Dedifferentiated amniotic fluid mesenchymal stem cell (primary cell): ENCODE measurements at regions not wholly inside any gene's neighbourhood (a gene's known extent, or its start where the extent isn't known, plus 50 kb on each side); places are given as distances from the start of the nearest gene placed in this dataset.

Source experiments
- DNase-seq: peaks from one replicate; pipeline ENCODE4 v3.0.0-alpha.2; 2016; ENCODE audit errors: extremely low spot score

GRCh38 chr10:90674928-90675327, 182.9 kb downstream of the HTR7 start:
- DNase-seq, result peak; percentile 72

DNA sequence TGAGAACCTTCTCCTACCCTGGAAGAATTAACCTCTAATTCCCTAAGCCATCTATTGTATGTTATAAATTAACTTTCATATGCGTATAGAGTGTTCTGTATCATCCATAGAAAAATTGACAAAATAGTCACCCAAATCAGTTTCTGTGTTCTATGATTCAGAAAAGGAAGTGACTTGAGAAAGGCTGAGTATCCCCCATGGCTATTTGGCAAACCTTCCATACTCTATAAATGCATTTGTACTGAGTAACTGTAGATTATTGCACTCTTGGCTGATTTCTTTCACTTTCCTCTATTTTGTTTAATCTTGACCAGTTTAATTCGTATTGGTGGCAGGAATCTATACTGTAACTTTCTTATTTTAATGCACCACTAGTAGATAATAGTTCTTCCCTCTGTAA, 182.2 kb downstream of the HTR7 start:
- DNase-seq, result no peak
